D721Med (cell line): ENCODE measurements at regions not wholly inside any gene's neighbourhood (a gene's known extent, or its start where the extent isn't known, plus 50 kb on each side); places are given as distances from the start of the nearest gene placed in this dataset.

Experiments used
- DNase-seq: peaks from one replicate; pipeline ENCODE4 v3.0.0; 2011; ENCODE audit warnings: low spot score; ENCODE audit not compliant: insufficient read length
- FAIRE-seq: peaks from 2 replicates; lab custom pipeline; 2011; peaks lifted over from hg19 to GRCh38; lab: Jason Lieb, UNC
- TF ChIP-seq, protein P1 (sequence below): IDR thresholded peaks from 2 replicates; pipeline ENCODE4 v1.5.1; 2012; ENCODE audit warnings: mild to moderate bottlenecking, control low read depth; ENCODE audit not compliant: insufficient read depth; ENCODE audit errors: missing control alignments

DNA sequence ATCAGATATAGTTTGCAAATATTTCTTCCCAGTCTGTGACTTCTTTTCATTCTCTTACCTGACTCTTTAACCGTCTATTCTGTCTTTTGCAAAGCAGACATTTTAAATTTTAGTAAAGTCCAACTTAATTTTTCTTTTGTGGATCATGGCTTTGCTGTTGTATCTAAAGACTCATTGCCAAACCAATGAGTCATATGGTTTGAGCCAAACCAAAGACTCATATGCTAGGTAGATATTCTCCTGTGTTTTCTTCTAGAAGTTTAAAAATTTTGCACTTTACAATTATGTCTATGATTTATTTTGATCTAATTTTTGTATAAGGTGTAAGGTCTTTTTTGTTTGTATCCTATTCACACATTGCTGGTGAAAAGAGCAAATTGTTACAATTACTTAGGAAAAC, 446.8 kb downstream of the ANKRD50 start:
- TF ChIP-seq, protein P1, sequence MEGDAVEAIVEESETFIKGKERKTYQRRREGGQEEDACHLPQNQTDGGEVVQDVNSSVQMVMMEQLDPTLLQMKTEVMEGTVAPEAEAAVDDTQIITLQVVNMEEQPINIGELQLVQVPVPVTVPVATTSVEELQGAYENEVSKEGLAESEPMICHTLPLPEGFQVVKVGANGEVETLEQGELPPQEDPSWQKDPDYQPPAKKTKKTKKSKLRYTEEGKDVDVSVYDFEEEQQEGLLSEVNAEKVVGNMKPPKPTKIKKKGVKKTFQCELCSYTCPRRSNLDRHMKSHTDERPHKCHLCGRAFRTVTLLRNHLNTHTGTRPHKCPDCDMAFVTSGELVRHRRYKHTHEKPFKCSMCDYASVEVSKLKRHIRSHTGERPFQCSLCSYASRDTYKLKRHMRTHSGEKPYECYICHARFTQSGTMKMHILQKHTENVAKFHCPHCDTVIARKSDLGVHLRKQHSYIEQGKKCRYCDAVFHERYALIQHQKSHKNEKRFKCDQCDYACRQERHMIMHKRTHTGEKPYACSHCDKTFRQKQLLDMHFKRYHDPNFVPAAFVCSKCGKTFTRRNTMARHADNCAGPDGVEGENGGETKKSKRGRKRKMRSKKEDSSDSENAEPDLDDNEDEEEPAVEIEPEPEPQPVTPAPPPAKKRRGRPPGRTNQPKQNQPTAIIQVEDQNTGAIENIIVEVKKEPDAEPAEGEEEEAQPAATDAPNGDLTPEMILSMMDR: no peak
- no peak for DNase-seq
- no peak for FAIRE-seq

GRCh38 chr4:124266721-124267120, 445.8 kb downstream of the ANKRD50 start:
- TF ChIP-seq, protein P1: no peak
- FAIRE-seq (no peak), DNase-seq (no peak)

GRCh38 chr4:124276461-124276860, 436.1 kb downstream of the ANKRD50 start:
- DNase-seq: no peak
- TF ChIP-seq, protein P1: no peak
- FAIRE-seq: no peak

DNA sequence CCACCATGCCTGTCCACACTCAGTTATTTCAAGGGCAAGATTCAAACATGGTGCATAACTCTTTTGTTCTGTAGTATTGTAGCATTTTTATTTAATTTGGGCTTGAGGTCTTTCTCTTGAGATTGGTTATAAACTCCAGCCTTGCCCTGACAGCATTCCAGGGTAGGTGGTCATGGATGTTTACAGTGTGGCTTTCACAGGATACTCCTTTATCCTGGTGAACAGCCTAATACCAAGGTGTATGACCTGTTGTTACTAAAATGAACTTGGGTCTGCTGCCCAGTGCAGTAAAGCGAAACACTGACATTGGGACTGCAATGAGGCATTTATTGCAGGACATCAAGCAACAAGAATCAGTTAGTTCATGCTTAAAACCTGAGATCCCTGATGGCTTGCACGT, 434.8 kb downstream of the ANKRD50 start:
- TF ChIP-seq, protein P1: no peak
- no peak for FAIRE-seq
- no peak for DNase-seq

DNA sequence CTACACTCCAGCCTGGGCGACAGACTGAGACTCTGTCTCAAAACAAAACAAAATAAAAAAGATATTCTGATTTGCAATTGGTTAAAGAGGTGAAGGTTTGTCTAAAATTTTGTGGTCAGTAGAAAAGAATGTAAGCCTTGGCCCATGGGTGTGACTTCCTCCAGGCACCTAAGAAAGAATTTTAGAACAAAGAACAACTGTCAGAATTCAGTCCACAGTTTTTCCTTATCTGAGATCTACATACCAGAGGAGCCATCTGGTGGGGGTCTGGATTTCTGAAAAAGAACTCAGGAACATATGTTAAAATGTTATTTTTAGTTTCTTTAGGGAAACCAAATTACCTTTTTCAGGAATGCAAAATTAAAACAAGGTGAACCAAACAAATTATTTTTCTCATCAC, 434.1 kb downstream of the ANKRD50 start:
- no peak for DNase-seq
- no peak for FAIRE-seq
- TF ChIP-seq, protein P1: peak; percentile 0

GRCh38 chr4:124279741-124280140, 432.8 kb downstream of the ANKRD50 start:
- no peak for FAIRE-seq
- DNase-seq: no peak
- TF ChIP-seq, protein P1: no peak

- DNase-seq: no peak
- TF ChIP-seq, protein P1: no peak
- no peak for FAIRE-seq
Observed at GRCh38 chr4:124282301-124282898, 430.1 kb downstream of the ANKRD50 start.
